PC-9 (cell line): ENCODE measurements at regions not wholly inside any gene's neighbourhood (a gene's known extent, or its start where the extent isn't known, plus 50 kb on each side); places are given as distances from the start of the nearest gene placed in this dataset.

Experiments
- EZH2 ChIP-seq: fragments of 200-600 bp; sonication (generic); IDR thresholded peaks from 2 replicates; pipeline ENCODE4 v1.8.0; 2017; ENCODE audit warnings: antibody characterized with exemption, low read depth
- TF ChIP-seq, protein P1 (sequence below): fragments of 200-600 bp; sonication (generic); conservative IDR thresholded peaks from 2 replicates; pipeline ENCODE4 v1.6.1; 2017; ENCODE audit warnings: mixed run types, antibody characterized with exemption, mild to moderate bottlenecking, moderate library complexity

DNA sequence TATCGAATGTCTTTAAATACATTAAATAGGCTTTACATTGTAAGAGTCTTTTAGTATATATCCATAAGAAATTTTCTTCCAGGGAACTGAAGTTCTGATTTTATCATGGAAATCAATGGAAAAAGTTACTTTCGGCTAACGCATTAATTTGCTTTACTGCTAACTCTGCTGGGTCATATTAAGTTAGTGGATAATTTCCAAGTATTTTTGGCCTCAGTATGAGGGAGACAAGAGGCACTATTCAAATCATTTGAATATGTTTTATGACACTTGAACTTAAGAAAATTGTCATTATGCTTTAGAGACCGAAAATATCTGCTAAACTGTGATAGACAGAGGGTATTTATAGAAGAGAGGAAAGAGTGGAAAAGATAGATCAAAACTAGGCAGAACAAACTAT is 237.5 kb downstream of the PCDH7 start:
- TF ChIP-seq, protein P1, sequence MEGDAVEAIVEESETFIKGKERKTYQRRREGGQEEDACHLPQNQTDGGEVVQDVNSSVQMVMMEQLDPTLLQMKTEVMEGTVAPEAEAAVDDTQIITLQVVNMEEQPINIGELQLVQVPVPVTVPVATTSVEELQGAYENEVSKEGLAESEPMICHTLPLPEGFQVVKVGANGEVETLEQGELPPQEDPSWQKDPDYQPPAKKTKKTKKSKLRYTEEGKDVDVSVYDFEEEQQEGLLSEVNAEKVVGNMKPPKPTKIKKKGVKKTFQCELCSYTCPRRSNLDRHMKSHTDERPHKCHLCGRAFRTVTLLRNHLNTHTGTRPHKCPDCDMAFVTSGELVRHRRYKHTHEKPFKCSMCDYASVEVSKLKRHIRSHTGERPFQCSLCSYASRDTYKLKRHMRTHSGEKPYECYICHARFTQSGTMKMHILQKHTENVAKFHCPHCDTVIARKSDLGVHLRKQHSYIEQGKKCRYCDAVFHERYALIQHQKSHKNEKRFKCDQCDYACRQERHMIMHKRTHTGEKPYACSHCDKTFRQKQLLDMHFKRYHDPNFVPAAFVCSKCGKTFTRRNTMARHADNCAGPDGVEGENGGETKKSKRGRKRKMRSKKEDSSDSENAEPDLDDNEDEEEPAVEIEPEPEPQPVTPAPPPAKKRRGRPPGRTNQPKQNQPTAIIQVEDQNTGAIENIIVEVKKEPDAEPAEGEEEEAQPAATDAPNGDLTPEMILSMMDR = no peak
- no peak for TF ChIP-seq EZH2
